H54 (cell line): ENCODE measurements at regions not wholly inside any gene's neighbourhood (a gene's known extent, or its start where the extent isn't known, plus 50 kb on each side); places are given as distances from the start of the nearest gene placed in this dataset.

Source experiments
- DNase-seq: peaks from one replicate; pipeline ENCODE4 v3.0.0; 2011; ENCODE audit warnings: low spot score, mixed read lengths; ENCODE audit not compliant: insufficient read length
- FAIRE-seq: peaks from 3 replicates; lab custom pipeline; 2011; peaks lifted over from hg19 to GRCh38; lab: Jason Lieb, UNC
- POLR2A ChIP-seq: IDR thresholded peaks from 2 replicates; pipeline ENCODE4 v1.6.1; 2011; ENCODE audit warnings: low read depth, mild to moderate bottlenecking, low read length

DNA sequence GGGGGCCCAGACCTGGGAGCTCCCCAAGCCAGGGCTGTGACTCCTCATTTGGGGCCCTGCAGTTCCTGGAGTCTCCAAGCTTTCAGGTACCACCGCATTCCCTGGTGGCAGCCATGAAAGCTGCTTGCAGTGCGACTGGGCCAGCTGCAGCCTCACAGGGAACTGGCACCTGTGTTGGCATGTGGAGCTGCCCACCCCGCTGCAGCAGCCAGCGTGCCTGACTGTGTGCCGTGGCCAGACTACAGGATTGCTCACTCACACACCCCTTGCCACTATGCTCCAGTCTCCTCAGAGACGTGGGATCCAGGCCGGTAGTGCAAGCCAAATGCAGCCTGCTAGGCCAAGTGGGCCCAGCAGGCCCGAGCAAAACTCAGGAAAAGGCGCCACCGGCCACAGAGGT is 450.7 kb downstream of the COL12A1 start:
- no peak for FAIRE-seq
- no peak for TF ChIP-seq POLR2A
- no peak for DNase-seq

DNA sequence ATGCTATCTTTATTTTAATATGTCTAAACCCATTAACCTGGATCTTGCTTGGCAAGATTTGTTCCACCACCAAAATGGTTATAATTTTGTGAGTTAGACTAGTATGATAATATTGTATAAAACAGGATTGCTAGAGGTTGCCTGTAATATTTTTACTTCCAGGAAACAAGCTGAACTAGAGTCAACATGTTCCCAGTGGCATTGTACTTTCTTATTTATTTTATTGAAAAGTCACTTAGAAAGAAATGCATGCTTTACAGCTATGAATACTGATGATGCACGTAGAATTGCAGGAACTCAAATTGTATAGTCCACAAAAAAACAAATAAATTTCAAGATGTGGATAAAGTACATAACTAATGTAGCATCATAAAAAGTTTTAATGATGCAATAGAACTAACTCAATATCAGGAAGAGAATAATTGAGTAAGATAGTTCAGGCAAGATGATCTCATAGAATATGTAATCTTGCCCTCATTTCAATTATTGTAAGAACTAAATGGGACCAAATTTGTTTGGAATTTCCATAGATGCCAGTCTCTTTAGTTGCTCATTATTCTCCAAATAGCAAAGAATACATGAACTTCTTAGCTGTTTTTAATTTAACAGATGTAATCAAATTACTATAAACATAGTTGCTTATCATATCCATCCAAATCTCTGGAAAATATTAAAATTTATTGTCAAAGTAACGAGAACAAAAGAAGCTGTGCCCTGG is 451.8 kb downstream of the COL12A1 start:
- no peak for DNase-seq
- no peak for TF ChIP-seq POLR2A
- no peak for FAIRE-seq

- no peak for FAIRE-seq
- no peak for TF ChIP-seq POLR2A
- DNase-seq = no peak
Observed at GRCh38 chr6:74752303-74752702, 453.6 kb downstream of the COL12A1 start.

GRCh38 chr6:74750826-74751225 is 455.0 kb downstream of the COL12A1 start:
- no peak for FAIRE-seq
- no peak for TF ChIP-seq POLR2A
- DNase-seq = no peak

DNA sequence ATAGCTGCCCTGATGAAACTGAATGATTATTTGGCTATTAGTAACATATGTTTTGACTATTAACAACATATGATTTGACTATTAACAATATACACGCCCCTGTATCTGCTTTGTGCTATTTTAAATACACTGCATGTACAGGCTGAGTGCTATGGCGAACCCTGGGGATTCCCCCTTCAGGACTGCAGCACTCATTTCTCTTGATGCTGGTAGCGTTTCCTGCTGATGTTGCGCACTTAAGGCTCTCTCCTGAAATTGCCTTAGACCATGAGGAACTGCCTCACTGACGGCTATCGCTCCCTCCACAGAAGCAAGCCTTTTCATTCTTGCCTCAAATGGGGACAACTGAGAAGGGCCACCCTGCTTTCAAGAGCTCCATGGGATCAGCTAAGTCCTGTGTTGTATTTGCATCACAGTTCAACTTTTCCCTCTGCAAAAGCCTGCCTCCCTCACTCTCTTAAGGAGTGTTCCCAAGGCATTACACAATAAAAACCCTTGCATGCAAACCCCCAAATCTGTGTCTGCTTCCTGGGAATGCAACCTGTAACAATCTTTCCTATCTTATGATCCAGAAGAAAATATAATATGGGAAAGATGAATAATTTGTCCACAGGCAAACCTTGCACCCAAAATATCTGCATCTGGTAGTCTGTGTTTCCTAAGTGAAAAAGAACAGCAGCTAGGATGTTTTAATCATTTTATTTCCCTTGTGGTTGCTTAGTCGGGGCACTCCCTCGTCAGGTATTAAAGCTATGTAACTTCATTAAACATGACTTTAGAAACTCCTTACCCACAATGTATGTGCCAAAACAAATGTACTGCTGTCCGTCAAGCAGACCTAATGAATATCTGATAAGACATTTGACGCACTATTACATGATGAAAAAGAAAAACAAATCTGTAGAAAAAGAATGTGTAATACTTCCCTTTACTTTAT is 456.4 kb downstream of the COL12A1 start:
- DNase-seq (no peak), FAIRE-seq (no peak)
- no peak for TF ChIP-seq POLR2A

GRCh38 chr6:74745670-74746069 is 460.2 kb downstream of the COL12A1 start:
- TF ChIP-seq POLR2A = no peak
- no peak for FAIRE-seq
- no peak for DNase-seq

- FAIRE-seq (no peak), DNase-seq (no peak)
- TF ChIP-seq POLR2A = no peak
Observed at GRCh38 chr6:74742793-74743508, 462.9 kb downstream of the COL12A1 start.

DNA sequence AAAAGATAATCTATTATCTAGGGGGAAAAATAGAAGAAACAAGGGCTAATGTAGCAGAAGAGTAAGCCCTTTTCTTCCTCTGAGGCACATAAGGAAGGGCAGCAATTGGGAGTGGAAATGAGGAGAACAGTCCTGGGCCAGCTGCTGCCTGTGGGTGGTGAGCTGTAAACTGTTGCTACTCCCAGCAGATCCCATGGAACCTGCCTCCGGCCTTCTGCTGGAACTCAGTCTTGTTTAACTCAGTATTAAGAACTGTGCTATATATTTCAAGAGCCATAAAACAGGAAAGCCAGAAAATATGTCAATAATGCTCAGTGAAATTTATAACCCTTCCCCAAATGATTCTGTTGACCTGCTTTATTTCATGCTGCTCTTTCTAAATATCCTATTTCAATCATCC is 464.2 kb downstream of the COL12A1 start:
- DNase-seq = no peak
- no peak for FAIRE-seq
- no peak for TF ChIP-seq POLR2A

DNA sequence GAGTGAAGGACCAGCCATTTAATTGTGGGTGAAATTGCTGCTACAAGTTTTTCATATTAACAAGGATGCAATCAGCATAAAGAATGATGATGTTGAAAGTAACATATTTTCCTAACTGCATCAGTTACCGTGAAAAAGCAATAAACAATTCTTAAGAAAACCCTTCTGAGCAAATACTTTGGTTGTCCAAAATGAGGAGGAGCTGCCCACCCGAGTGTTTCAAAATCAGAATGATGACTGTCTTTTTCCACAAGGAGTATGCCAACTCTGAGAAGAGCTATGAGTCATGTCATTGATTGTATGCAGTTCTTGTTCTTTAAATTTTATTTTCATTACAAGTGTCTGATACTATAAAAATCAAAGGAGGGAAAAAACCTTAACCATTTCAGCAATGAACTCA is 470.5 kb downstream of the COL12A1 start:
- FAIRE-seq (no peak), DNase-seq (no peak)
- no peak for TF ChIP-seq POLR2A

DNA sequence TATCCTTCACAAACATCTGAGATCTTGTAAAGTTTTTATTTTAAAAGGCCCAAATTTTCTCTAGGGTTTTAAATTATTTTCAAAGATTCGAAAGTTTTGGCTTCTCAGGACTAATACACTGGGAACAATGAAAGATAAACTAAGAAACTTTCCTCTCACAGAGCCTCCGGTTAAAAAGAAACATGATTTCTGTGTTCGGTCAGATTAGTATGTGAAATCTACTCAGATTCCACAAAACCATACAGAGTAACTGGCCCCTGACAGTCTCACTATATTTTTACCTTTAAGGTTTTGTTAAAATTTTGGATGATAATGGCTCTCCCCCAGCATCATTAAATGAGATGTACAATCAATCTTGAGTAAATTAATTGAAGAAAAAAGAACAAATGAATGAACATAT is 471.0 kb downstream of the COL12A1 start:
- no peak for TF ChIP-seq POLR2A
- DNase-seq (no peak), FAIRE-seq (no peak)

- no peak for TF ChIP-seq POLR2A
- no peak for DNase-seq
- no peak for FAIRE-seq
Observed at GRCh38 chr6:74733830-74734620, 471.8 kb downstream of the COL12A1 start.

- no peak for FAIRE-seq
- no peak for TF ChIP-seq POLR2A
- DNase-seq = no peak
Observed at GRCh38 chr6:74731931-74732330, 473.9 kb downstream of the COL12A1 start.

DNA sequence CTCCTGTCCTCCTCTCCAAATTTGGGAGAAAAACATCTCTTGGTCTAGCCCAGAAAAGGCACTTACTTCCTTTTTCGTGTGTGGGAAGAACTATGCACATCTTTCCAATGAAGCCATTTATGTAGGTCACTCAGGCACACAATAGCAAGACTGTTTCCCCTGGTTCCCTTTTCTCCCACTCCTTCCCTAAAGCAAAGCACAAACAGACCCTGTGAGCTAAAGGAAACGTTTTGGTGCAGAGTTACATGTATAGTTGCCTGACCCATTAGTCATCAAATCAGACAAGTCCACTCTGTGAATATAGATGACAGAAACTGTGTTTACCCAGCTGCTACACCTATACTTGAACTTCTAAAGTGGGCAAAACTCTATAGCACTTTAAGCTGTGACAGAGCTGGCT is 474.6 kb downstream of the COL12A1 start:
- FAIRE-seq = no peak
- no peak for DNase-seq
- TF ChIP-seq POLR2A = no peak
